ENCODE measurements at regions not wholly inside any gene's neighbourhood (a gene's known extent, or its start where the extent isn't known, plus 50 kb on each side); places are given as distances from the start of the nearest gene placed in this dataset.

DNA sequence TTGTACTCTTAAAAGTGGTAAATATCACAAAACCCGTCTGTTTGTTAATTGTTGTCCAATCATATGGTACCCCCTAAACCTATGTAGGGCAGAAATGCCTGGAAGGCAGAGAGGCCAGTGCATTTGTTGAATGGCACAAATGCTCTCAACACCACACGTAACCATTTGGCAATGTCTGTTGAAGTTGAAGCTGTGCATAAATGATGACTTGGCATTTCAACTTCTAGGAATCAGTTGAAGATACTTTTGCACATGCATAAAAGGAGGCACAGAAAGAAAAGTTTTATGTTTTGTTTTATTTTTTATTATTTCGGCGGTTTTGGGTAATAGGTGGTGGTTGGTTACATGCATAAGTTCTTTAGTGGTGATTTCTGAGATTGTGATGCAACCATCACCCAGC lies 246.6 kb downstream of the TAF11L14 start:
- no peak overlapping the region for H2AFZ ChIP-seq
- no peaks in the 10 kb centered on the region for H3K4me1 ChIP-seq (ENCODE audit: insufficient read depth)
- no peaks in the 10 kb centered on the region for H3K79me2 ChIP-seq
- no peaks in the 10 kb centered on the region for H3K9me2 ChIP-seq (replicated peaks; ENCODE audit: insufficient read depth)
- TF ChIP-seq, protein P1, sequence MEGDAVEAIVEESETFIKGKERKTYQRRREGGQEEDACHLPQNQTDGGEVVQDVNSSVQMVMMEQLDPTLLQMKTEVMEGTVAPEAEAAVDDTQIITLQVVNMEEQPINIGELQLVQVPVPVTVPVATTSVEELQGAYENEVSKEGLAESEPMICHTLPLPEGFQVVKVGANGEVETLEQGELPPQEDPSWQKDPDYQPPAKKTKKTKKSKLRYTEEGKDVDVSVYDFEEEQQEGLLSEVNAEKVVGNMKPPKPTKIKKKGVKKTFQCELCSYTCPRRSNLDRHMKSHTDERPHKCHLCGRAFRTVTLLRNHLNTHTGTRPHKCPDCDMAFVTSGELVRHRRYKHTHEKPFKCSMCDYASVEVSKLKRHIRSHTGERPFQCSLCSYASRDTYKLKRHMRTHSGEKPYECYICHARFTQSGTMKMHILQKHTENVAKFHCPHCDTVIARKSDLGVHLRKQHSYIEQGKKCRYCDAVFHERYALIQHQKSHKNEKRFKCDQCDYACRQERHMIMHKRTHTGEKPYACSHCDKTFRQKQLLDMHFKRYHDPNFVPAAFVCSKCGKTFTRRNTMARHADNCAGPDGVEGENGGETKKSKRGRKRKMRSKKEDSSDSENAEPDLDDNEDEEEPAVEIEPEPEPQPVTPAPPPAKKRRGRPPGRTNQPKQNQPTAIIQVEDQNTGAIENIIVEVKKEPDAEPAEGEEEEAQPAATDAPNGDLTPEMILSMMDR (IDR thresholded peaks at IDR 0.05; ENCODE audit: poor library complexity), result no peak
- TF ChIP-seq EZH2 (IDR thresholded peaks at IDR 0.05; ENCODE audit: borderline replicate concordance) (no peak), EZH2phosphoT487 (IDR thresholded peaks at IDR 0.05; ENCODE audit: low read depth, severe bottlenecking, unreplicated experiment) (no peak)
- H3K4me2 ChIP-seq, result no peak overlapping the region
- no peak overlapping the region for H3K27ac ChIP-seq
- 94% methylated on average over 4 of the region's 4 CpGs for WGBS (ENCODE audit: low lambda C conversion rate, missing lambda C conversion rate)
- H3K9me3 ChIP-seq (ENCODE audit: low read depth), result no peaks in the 10 kb centered on the region
- H3K27me3 ChIP-seq, result no peaks in the 10 kb centered on the region
- no peaks in the 10 kb centered on the region for H3K36me3 ChIP-seq (replicated peaks; ENCODE audit: insufficient read depth, low read depth)
- H4K20me1 ChIP-seq (ENCODE audit: insufficient read depth, poor library complexity, severe bottlenecking), result no peaks in the 10 kb centered on the region
- no peak overlapping the region for H3K4me3 ChIP-seq
- no peak for DNase-seq (ENCODE audit: low spot score)

- no peak overlapping the region for H2AFZ ChIP-seq
- no peaks in the 10 kb centered on the region for H3K36me3 ChIP-seq (replicated peaks; ENCODE audit: insufficient read depth, low read depth)
- no peak overlapping the region for H3K27ac ChIP-seq
- no peak overlapping the region for H3K4me3 ChIP-seq
- no peaks in the 10 kb centered on the region for H3K4me1 ChIP-seq (ENCODE audit: insufficient read depth)
- H3K79me2 ChIP-seq, result no peaks in the 10 kb centered on the region
- 70% methylated on average over 6 of the region's 6 CpGs for WGBS (ENCODE audit: low lambda C conversion rate, missing lambda C conversion rate)
- DNase-seq (ENCODE audit: low spot score), result peak; percentile 8
- H3K9me2 ChIP-seq (replicated peaks; ENCODE audit: insufficient read depth), result no peaks in the 10 kb centered on the region
- H3K4me2 ChIP-seq, result no peak overlapping the region
- no peaks in the 10 kb centered on the region for H4K20me1 ChIP-seq (ENCODE audit: insufficient read depth, poor library complexity, severe bottlenecking)
- TF ChIP-seq, protein P1 (IDR thresholded peaks at IDR 0.05; ENCODE audit: poor library complexity), result no peak
- TF ChIP-seq EZH2 (IDR thresholded peaks at IDR 0.05; ENCODE audit: borderline replicate concordance), result no peak
- no peak for TF ChIP-seq EZH2phosphoT487 (IDR thresholded peaks at IDR 0.05; ENCODE audit: low read depth, severe bottlenecking, unreplicated experiment)
- no peaks in the 10 kb centered on the region for H3K9me3 ChIP-seq (ENCODE audit: low read depth)
- H3K27me3 ChIP-seq, result no peaks in the 10 kb centered on the region
Observed at GRCh38 chr5:17882760-17883488, 248.7 kb downstream of the TAF11L14 start.

GRCh38 chr5:17888155-17888554 lies 253.9 kb downstream of the TAF11L14 start:
- Histone ChIP-seq H3K27me3 (no peaks in the 10 kb centered on the region), H3K4me1 (ENCODE audit: insufficient read depth) (no peaks in the 10 kb centered on the region), H3K4me3 (no peak overlapping the region), H3K79me2 (no peaks in the 10 kb centered on the region), H3K4me2 (no peak overlapping the region), H4K20me1 (ENCODE audit: insufficient read depth, poor library complexity, severe bottlenecking) (no peaks in the 10 kb centered on the region), H2AFZ (no peak overlapping the region), H3K27ac (no peak overlapping the region), H3K36me3 (replicated peaks; ENCODE audit: insufficient read depth, low read depth) (no peaks in the 10 kb centered on the region), H3K9me2 (replicated peaks; ENCODE audit: insufficient read depth) (no peaks in the 10 kb centered on the region), H3K9me3 (ENCODE audit: low read depth) (no peaks in the 10 kb centered on the region)
- no peak for DNase-seq (ENCODE audit: low spot score)
- TF ChIP-seq, protein P1 (IDR thresholded peaks at IDR 0.05; ENCODE audit: poor library complexity), result no peak
- TF ChIP-seq EZH2 (IDR thresholded peaks at IDR 0.05; ENCODE audit: borderline replicate concordance), result no peak
- TF ChIP-seq EZH2phosphoT487 (IDR thresholded peaks at IDR 0.05; ENCODE audit: low read depth, severe bottlenecking, unreplicated experiment), result no peak
